IPS DF 6.9 (cell line): ENCODE measurements at regions not wholly inside any gene's neighbourhood (a gene's known extent, or its start where the extent isn't known, plus 50 kb on each side); places are given as distances from the start of the nearest gene placed in this dataset.

Experiments
- DNase-seq: peaks from one replicate; pipeline ENCODE4 v3.0.0-alpha.2; 2013; ENCODE audit warnings: low read depth, low spot score
- H3K27ac ChIP-seq: one replicate; pipeline ENCODE4 v1.5.1; 2013; ENCODE audit warnings: low read length, control low read depth
- H3K27me3 ChIP-seq: 2 replicates; pipeline ENCODE4 v1.6.1; 2013; ENCODE audit warnings: mild to moderate bottlenecking, low read length; ENCODE audit not compliant: control insufficient read depth, insufficient read depth
- H3K36me3 ChIP-seq: 2 replicates; pipeline ENCODE4 v1.6.1; 2013; ENCODE audit warnings: low read length; ENCODE audit not compliant: control insufficient read depth, insufficient read depth
- H3K4me1 ChIP-seq: 2 replicates; pipeline ENCODE4 v1.6.1; 2013; ENCODE audit warnings: low read length; ENCODE audit not compliant: control insufficient read depth, insufficient read depth
- H3K4me3 ChIP-seq: 2 replicates; pipeline ENCODE4 v1.5.1; 2013; ENCODE audit warnings: mild to moderate bottlenecking, low read length
- H3K9me3 ChIP-seq: 2 replicates; pipeline ENCODE4 v1.6.1; 2013; ENCODE audit warnings: low read length, inconsistent platforms; ENCODE audit not compliant: control insufficient read depth, insufficient read depth
- WGBS: extraction: QIAGEN DNeasy Blood & Tissue Kit; methylation state at CpG from one replicate; pipeline ENCODE4 v1.1.7; 2013; ENCODE audit warnings: mixed read lengths, missing lambda C conversion rate; ENCODE audit not compliant: insufficient read length, insufficient coverage; 5-methylcytosine and 5-hydroxymethylcytosine counted together

GRCh38 chr10:69697006-69697405, 67.0 kb downstream of the FAM241B start:
- Histone ChIP-seq H3K27me3 (no peaks in the 10 kb centered on the region), H3K4me1 (no peaks in the 10 kb centered on the region), H3K36me3 (no peaks in the 10 kb centered on the region), H3K27ac (no peak overlapping the region), H3K4me3 (no peak overlapping the region), H3K9me3 (no peaks in the 10 kb centered on the region)
- no peak for DNase-seq
- WGBS = no CpG with 5 or more reads among the region's 4 CpGs

- Histone ChIP-seq H3K4me3 (no peak overlapping the region), H3K27ac (no peak overlapping the region), H3K9me3 (no peaks in the 10 kb centered on the region), H3K27me3 (no peaks in the 10 kb centered on the region), H3K4me1 (no peaks in the 10 kb centered on the region), H3K36me3 (no peaks in the 10 kb centered on the region)
- DNase-seq = no peak
- no CpG with 5 or more reads among the region's 3 CpGs for WGBS
Measured at GRCh38 chr10:69703256-69703655, 73.2 kb downstream of the FAM241B start.

- no peaks in the 10 kb centered on the region for H3K27me3 ChIP-seq
- H3K4me1 ChIP-seq = no peaks in the 10 kb centered on the region
Measured at GRCh38 chr10:69703766-69704630, 74.0 kb downstream of the FAM241B start.

GRCh38 chr10:69709366-69709941, 79.4 kb downstream of the FAM241B start:
- Histone ChIP-seq H3K4me3 (no peak overlapping the region), H3K4me1 (0 out of 2 replicates have a peak, but pooled peaks cover 3% of the 10 kb centered on the region), H3K27me3 (no peaks in the 10 kb centered on the region), H3K36me3 (no peaks in the 10 kb centered on the region), H3K9me3 (no peaks in the 10 kb centered on the region), H3K27ac (no peak overlapping the region)
- no peak for DNase-seq
- 100% methylated on average over 1 of the region's 7 CpGs for WGBS

More at GRCh38 chr10:69703766-69704630, 74.0 kb downstream of the FAM241B start:
- no peaks in the 10 kb centered on the region for H3K9me3 ChIP-seq
- no peaks in the 10 kb centered on the region for H3K36me3 ChIP-seq
- WGBS = no CpG with 5 or more reads among the region's 7 CpGs
- H3K4me3 ChIP-seq = no peak overlapping the region
- H3K27ac ChIP-seq = no peak overlapping the region
- no peak for DNase-seq

GRCh38 chr10:69710008-69710888, 80.2 kb downstream of the FAM241B start:
- Histone ChIP-seq H3K27me3 (no peaks in the 10 kb centered on the region), H3K4me1 (0 out of 2 replicates have a peak, but pooled peaks cover 3% of the 10 kb centered on the region), H3K27ac (no peak overlapping the region), H3K4me3 (no peak overlapping the region), H3K9me3 (no peaks in the 10 kb centered on the region), H3K36me3 (no peaks in the 10 kb centered on the region)
- no peak for DNase-seq
- no CpG with 5 or more reads among the region's 9 CpGs for WGBS

GRCh38 chr10:69712342-69712741, 82.3 kb downstream of the FAM241B start:
- Histone ChIP-seq H3K27me3 (no peaks in the 10 kb centered on the region), H3K27ac (no peak overlapping the region), H3K4me1 (0 out of 2 replicates have a peak, but pooled peaks cover 3% of the 10 kb centered on the region), H3K36me3 (no peaks in the 10 kb centered on the region), H3K4me3 (no peak overlapping the region), H3K9me3 (no peaks in the 10 kb centered on the region)
- DNase-seq = no peak
- no CpG with 5 or more reads among the region's 12 CpGs for WGBS

- WGBS = no CpG with 5 or more reads among the region's 4 CpGs
- no peaks in the 10 kb centered on the region for H3K36me3 ChIP-seq
Measured at GRCh38 chr10:69714572-69714971, 84.5 kb downstream of the FAM241B start.

GRCh38 chr10:69715156-69715898, 85.3 kb downstream of the FAM241B start:
- no peak overlapping the region for H3K27ac ChIP-seq
- no peaks in the 10 kb centered on the region for H3K36me3 ChIP-seq
- H3K27me3 ChIP-seq = no peaks in the 10 kb centered on the region
- WGBS = no CpG with 5 or more reads among the region's 11 CpGs
- DNase-seq = no peak
- H3K9me3 ChIP-seq = no peaks in the 10 kb centered on the region
- H3K4me3 ChIP-seq = no peak overlapping the region
- no peaks in the 10 kb centered on the region for H3K4me1 ChIP-seq

More at GRCh38 chr10:69714572-69714971, 84.5 kb downstream of the FAM241B start:
- H3K27ac ChIP-seq = no peak overlapping the region
- H3K4me3 ChIP-seq = no peak overlapping the region
- DNase-seq = no peak
- H3K9me3 ChIP-seq = no peaks in the 10 kb centered on the region
- no peaks in the 10 kb centered on the region for H3K27me3 ChIP-seq
- 0 out of 2 replicates have a peak, but pooled peaks cover 3% of the 10 kb centered on the region for H3K4me1 ChIP-seq

GRCh38 chr10:69715899-69716606, 85.7 kb upstream of the COL13A1 start:
- Histone ChIP-seq H3K27me3 (no peaks in the 10 kb centered on the region), H3K4me3 (no peak overlapping the region)

More at GRCh38 chr10:69715899-69716606, 85.7 kb upstream of the COL13A1 start:
- DNase-seq = no peak
- WGBS = no CpG with 5 or more reads among the region's 13 CpGs
- no peak overlapping the region for H3K27ac ChIP-seq
- H3K4me1 ChIP-seq = no peaks in the 10 kb centered on the region
- no peaks in the 10 kb centered on the region for H3K9me3 ChIP-seq
- no peaks in the 10 kb centered on the region for H3K36me3 ChIP-seq
